KMS-11 (cell line): ENCODE measurements at regions not wholly inside any gene's neighbourhood (a gene's known extent, or its start where the extent isn't known, plus 50 kb on each side); places are given as distances from the start of the nearest gene placed in this dataset.

Experiments used
- H2AFZ ChIP-seq: fragments of 200-600 bp; sonication (generic); 2 replicates; pipeline ENCODE4 v1.6.1; 2016; ENCODE audit warnings: antibody characterized with exemption, mixed run types, low read depth
- H3K27ac ChIP-seq: fragments of 200-600 bp; sonication (generic); 2 replicates; pipeline ENCODE4 v1.6.1; 2016; ENCODE audit warnings: mild to moderate bottlenecking, mixed run types
- H3K27me3 ChIP-seq: fragments of 200-600 bp; sonication (generic); 2 replicates; pipeline ENCODE4 v1.6.1; 2017; ENCODE audit warnings: mild to moderate bottlenecking, low read depth, mixed run types, moderate library complexity; ENCODE audit not compliant: insufficient read depth
- H3K36me3 ChIP-seq: fragments of 200-600 bp; sonication (generic); 2 replicates; pipeline ENCODE4 v1.6.1; 2017; ENCODE audit warnings: mild to moderate bottlenecking, mixed run types; ENCODE audit not compliant: insufficient read depth
- H3K4me1 ChIP-seq: fragments of 200-600 bp; sonication (generic); 2 replicates; pipeline ENCODE4 v1.6.1; 2016; ENCODE audit warnings: mild to moderate bottlenecking, low read depth, mixed run types; ENCODE audit not compliant: poor library complexity, severe bottlenecking
- H3K4me2 ChIP-seq: fragments of 200-600 bp; sonication (generic); 2 replicates; pipeline ENCODE4 v1.7.0; 2016; ENCODE audit warnings: mild to moderate bottlenecking, mixed run types
- H3K4me3 ChIP-seq: fragments of 200-600 bp; sonication (generic); IDR thresholded peaks from 2 replicates; pipeline ENCODE4 v1.6.1; 2017; ENCODE audit warnings: low read depth, low read length, mixed read lengths; ENCODE audit not compliant: insufficient read depth
- H3K79me2 ChIP-seq: fragments of 200-600 bp; sonication (generic); 2 replicates; pipeline ENCODE4 v1.6.1; 2016; ENCODE audit warnings: low read depth, mixed run types; ENCODE audit not compliant: insufficient read depth
- H3K9ac ChIP-seq: fragments of 200-600 bp; sonication (generic); 2 replicates; pipeline ENCODE4 v1.6.1; 2016; ENCODE audit warnings: mild to moderate bottlenecking, mixed run types
- H4K20me1 ChIP-seq: fragments of 200-600 bp; sonication (generic); 2 replicates; pipeline ENCODE4 v1.6.1; 2016; ENCODE audit warnings: mild to moderate bottlenecking, mixed run types; ENCODE audit not compliant: insufficient read depth
- TF ChIP-seq, protein P1 (sequence below): fragments of 200-600 bp; sonication (generic); conservative IDR thresholded peaks from 2 replicates; pipeline ENCODE4 v1.6.1; 2017; ENCODE audit warnings: low read depth, mild to moderate bottlenecking, antibody characterized with exemption, low read length, moderate library complexity, mixed read lengths

- no peaks in the 10 kb centered on the region for H3K36me3 ChIP-seq
- H2AFZ ChIP-seq, result no peak overlapping the region
- H3K79me2 ChIP-seq, result no peaks in the 10 kb centered on the region
- H3K9ac ChIP-seq, result no peak overlapping the region
- no peaks in the 10 kb centered on the region for H4K20me1 ChIP-seq
- H3K27me3 ChIP-seq, result no peaks in the 10 kb centered on the region
- H3K4me3 ChIP-seq, result no peak overlapping the region
- no peak overlapping the region for H3K27ac ChIP-seq
- TF ChIP-seq, protein P1, sequence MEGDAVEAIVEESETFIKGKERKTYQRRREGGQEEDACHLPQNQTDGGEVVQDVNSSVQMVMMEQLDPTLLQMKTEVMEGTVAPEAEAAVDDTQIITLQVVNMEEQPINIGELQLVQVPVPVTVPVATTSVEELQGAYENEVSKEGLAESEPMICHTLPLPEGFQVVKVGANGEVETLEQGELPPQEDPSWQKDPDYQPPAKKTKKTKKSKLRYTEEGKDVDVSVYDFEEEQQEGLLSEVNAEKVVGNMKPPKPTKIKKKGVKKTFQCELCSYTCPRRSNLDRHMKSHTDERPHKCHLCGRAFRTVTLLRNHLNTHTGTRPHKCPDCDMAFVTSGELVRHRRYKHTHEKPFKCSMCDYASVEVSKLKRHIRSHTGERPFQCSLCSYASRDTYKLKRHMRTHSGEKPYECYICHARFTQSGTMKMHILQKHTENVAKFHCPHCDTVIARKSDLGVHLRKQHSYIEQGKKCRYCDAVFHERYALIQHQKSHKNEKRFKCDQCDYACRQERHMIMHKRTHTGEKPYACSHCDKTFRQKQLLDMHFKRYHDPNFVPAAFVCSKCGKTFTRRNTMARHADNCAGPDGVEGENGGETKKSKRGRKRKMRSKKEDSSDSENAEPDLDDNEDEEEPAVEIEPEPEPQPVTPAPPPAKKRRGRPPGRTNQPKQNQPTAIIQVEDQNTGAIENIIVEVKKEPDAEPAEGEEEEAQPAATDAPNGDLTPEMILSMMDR, result no peak
- H3K4me2 ChIP-seq, result no peak overlapping the region
- H3K4me1 ChIP-seq, result peaks cover 2% of the 10 kb centered on the region
Measured at GRCh38 chr6:27611451-27611850, 138.5 kb upstream of the ZNF184 start.

DNA sequence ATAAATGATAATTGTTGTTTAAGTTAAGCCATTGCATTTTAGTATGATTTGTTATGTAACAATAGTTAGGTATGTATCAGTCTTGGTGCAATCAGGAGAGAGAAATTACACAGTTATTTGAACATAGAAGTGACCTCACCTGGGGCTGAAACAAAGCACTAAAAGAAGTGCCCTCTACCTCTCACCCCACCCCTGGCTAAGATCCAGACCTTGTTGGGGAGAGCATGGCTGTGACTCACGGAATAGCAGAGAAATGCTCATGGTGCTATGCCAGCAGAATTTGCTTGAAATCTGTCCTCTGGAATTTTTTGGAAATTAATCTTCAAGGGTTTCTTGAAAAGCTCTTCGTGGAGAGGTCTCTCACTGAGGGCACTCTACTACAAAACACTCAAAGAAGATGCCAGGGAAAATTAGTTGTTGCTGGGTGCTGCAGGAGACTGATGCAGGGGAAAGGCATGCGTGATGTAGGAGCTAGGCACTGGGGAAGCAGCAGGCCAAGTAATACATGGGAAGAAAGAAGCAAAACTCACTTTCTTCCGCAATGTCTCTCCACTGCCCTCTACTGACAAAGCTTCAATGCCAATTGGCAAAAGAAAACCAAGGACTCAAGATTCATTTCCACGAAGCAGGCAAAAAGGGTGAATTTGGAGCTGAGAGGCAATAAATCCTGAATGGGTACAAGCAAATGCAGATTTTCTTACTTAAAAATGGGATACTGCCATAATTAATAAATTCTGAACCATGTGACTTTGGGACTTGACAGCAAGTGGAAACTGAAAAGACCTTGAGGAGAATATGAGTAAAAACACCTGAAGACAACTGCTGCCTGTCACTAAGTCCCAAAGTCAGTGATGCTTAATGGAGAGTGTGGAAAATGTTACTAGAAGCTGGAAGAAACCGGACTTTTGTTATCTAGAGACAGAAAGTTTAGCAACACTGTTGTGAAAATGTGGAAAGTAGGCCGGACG lies 136.3 kb upstream of the ZNF184 start:
- Histone ChIP-seq H3K4me2 (no peak overlapping the region), H3K4me3 (no peak overlapping the region), H3K36me3 (no peaks in the 10 kb centered on the region), H3K9ac (no peak overlapping the region), H3K27me3 (no peaks in the 10 kb centered on the region), H3K79me2 (no peaks in the 10 kb centered on the region), H2AFZ (no peak overlapping the region), H4K20me1 (no peaks in the 10 kb centered on the region), H3K4me1 (no peaks in the 10 kb centered on the region), H3K27ac (no peak overlapping the region)
- TF ChIP-seq, protein P1, result peak; percentile 68

GRCh38 chr6:27605401-27606342 lies 132.8 kb upstream of the ZNF184 start:
- Histone ChIP-seq H3K9ac (no peak overlapping the region), H3K79me2 (no peaks in the 10 kb centered on the region), H3K4me2 (no peak overlapping the region), H3K36me3 (no peaks in the 10 kb centered on the region), H4K20me1 (no peaks in the 10 kb centered on the region), H3K27me3 (no peaks in the 10 kb centered on the region), H3K4me1 (peaks cover 5% of the 10 kb centered on the region), H3K27ac (no peak overlapping the region), H3K4me3 (no peak overlapping the region), H2AFZ (no peak overlapping the region)
- TF ChIP-seq, protein P1, result no peak

- Histone ChIP-seq H3K9ac (no peak overlapping the region), H2AFZ (no peak overlapping the region), H4K20me1 (no peaks in the 10 kb centered on the region), H3K4me2 (no peak overlapping the region), H3K4me1 (peaks cover 11% of the 10 kb centered on the region), H3K27me3 (no peaks in the 10 kb centered on the region), H3K27ac (no peak overlapping the region), H3K79me2 (no peaks in the 10 kb centered on the region), H3K36me3 (no peaks in the 10 kb centered on the region), H3K4me3 (no peak overlapping the region)
- TF ChIP-seq, protein P1, result no peak
Measured at GRCh38 chr6:27604986-27605385, 132.1 kb upstream of the ZNF184 start.
